ENCODE measurements at regions not wholly inside any gene's neighbourhood (a gene's known extent, or its start where the extent isn't known, plus 50 kb on each side); places are given as distances from the start of the nearest gene placed in this dataset.

GRCh38 chr18:68569936-68570335, 145.0 kb downstream of the TMX3 start:
- 95 to 99% methylated on average over 3 of the region's 3 CpGs for WGBS, 2 donors

GRCh38 chr18:68568364-68569155, 146.3 kb downstream of the TMX3 start:
- no peaks in the 10 kb centered on the region for H3K4me1 ChIP-seq (ENCODE audit: control insufficient read depth in 1 of 2, insufficient read depth in 2 of 2, low read length in 2 of 2)
- H3K27ac ChIP-seq (ENCODE audit: low read depth in 1 of 2, low read length in 2 of 2): no peak overlapping the region
- DNase-seq (no peak), ATAC-seq (ENCODE audit: low FRiP score) (no peak)
- WGBS, 2 donors: 12 to 21% methylated on average over 4 of the region's 4 CpGs
- no peak overlapping the region for H3K4me3 ChIP-seq (ENCODE audit: low read length in 2 of 2)
- no peaks in the 10 kb centered on the region for H3K36me3 ChIP-seq (ENCODE audit: control insufficient read depth in 1 of 2, insufficient read depth in 2 of 2, low read length in 1 of 2)
- H3K27me3 ChIP-seq (ENCODE audit: control insufficient read depth in 1 of 2, insufficient read depth in 2 of 2, low read length in 1 of 2): no peaks in the 10 kb centered on the region
- intact Hi-C loops (cut with DNase I): no loop called here
- no peaks in the 10 kb centered on the region for H3K9me3 ChIP-seq (ENCODE audit: control insufficient read depth, low read length)

More at GRCh38 chr18:68569936-68570335, 145.0 kb downstream of the TMX3 start:
- ATAC-seq (ENCODE audit: low FRiP score) (no peak), DNase-seq (no peak)
- no peak overlapping the region for H3K27ac ChIP-seq (ENCODE audit: low read depth in 1 of 2, low read length in 2 of 2)
- H3K4me3 ChIP-seq (ENCODE audit: low read length in 2 of 2): no peak overlapping the region
- no peaks in the 10 kb centered on the region for H3K36me3 ChIP-seq (ENCODE audit: control insufficient read depth in 1 of 2, insufficient read depth in 2 of 2, low read length in 1 of 2)
- no peaks in the 10 kb centered on the region for H3K4me1 ChIP-seq (ENCODE audit: control insufficient read depth in 1 of 2, insufficient read depth in 2 of 2, low read length in 2 of 2)
- no peaks in the 10 kb centered on the region for H3K9me3 ChIP-seq (ENCODE audit: control insufficient read depth, low read length)
- intact Hi-C loops (cut with DNase I): no loop called here
- no peaks in the 10 kb centered on the region for H3K27me3 ChIP-seq (ENCODE audit: control insufficient read depth in 1 of 2, insufficient read depth in 2 of 2, low read length in 1 of 2)

GRCh38 chr18:68566991-68567390, 147.9 kb downstream of the TMX3 start:
- ATAC-seq (ENCODE audit: low FRiP score) (no peak), DNase-seq (no peak)
- no peak overlapping the region for H3K27ac ChIP-seq (ENCODE audit: low read depth in 1 of 2, low read length in 2 of 2)
- 94 to 97% methylated on average over 2 of the region's 2 CpGs for WGBS, 2 donors
- H3K9me3 ChIP-seq (ENCODE audit: control insufficient read depth, low read length): no peaks in the 10 kb centered on the region
- H3K4me1 ChIP-seq (ENCODE audit: control insufficient read depth in 1 of 2, insufficient read depth in 2 of 2, low read length in 2 of 2): no peaks in the 10 kb centered on the region
- no peak overlapping the region for H3K4me3 ChIP-seq (ENCODE audit: low read length in 2 of 2)
- intact Hi-C loops (cut with DNase I): no loop called here
- H3K36me3 ChIP-seq (ENCODE audit: control insufficient read depth in 1 of 2, insufficient read depth in 2 of 2, low read length in 1 of 2): no peaks in the 10 kb centered on the region
- H3K27me3 ChIP-seq (ENCODE audit: control insufficient read depth in 1 of 2, insufficient read depth in 2 of 2, low read length in 1 of 2): no peaks in the 10 kb centered on the region

GRCh38 chr18:68564961-68565360, 149.9 kb downstream of the TMX3 start:
- intact Hi-C loops (cut with DNase I): no loop called here
- H3K4me3 ChIP-seq (ENCODE audit: low read length in 2 of 2): no peak overlapping the region
- whole genome bisulfite sequencing, 2 donors: 55 to 63% methylated on average over 3 of the region's 3 CpGs
- H3K9me3 ChIP-seq (ENCODE audit: control insufficient read depth, low read length): no peaks in the 10 kb centered on the region
- no peaks in the 10 kb centered on the region for H3K27me3 ChIP-seq (ENCODE audit: control insufficient read depth in 1 of 2, insufficient read depth in 2 of 2, low read length in 1 of 2)
- no peak overlapping the region for H3K27ac ChIP-seq (ENCODE audit: low read depth in 1 of 2, low read length in 2 of 2)
- DNase-seq (no peak), ATAC-seq (ENCODE audit: low FRiP score) (no peak)
- no peaks in the 10 kb centered on the region for H3K36me3 ChIP-seq (ENCODE audit: control insufficient read depth in 1 of 2, insufficient read depth in 2 of 2, low read length in 1 of 2)
- no peaks in the 10 kb centered on the region for H3K4me1 ChIP-seq (ENCODE audit: control insufficient read depth in 1 of 2, insufficient read depth in 2 of 2, low read length in 2 of 2)

GRCh38 chr18:68564351-68564750, 150.6 kb downstream of the TMX3 start:
- no peak overlapping the region for H3K27ac ChIP-seq (ENCODE audit: low read depth in 1 of 2, low read length in 2 of 2)
- DNase-seq (no peak), ATAC-seq (ENCODE audit: low FRiP score) (no peak)
- no peaks in the 10 kb centered on the region for H3K4me1 ChIP-seq (ENCODE audit: control insufficient read depth in 1 of 2, insufficient read depth in 2 of 2, low read length in 2 of 2)
- H3K27me3 ChIP-seq (ENCODE audit: control insufficient read depth in 1 of 2, insufficient read depth in 2 of 2, low read length in 1 of 2): no peaks in the 10 kb centered on the region
- H3K36me3 ChIP-seq (ENCODE audit: control insufficient read depth in 1 of 2, insufficient read depth in 2 of 2, low read length in 1 of 2): no peaks in the 10 kb centered on the region
- no peak overlapping the region for H3K4me3 ChIP-seq (ENCODE audit: low read length in 2 of 2)
- intact Hi-C loops (cut with DNase I): no loop called here
- no peaks in the 10 kb centered on the region for H3K9me3 ChIP-seq (ENCODE audit: control insufficient read depth, low read length)

GRCh38 chr18:68560128-68560527, 154.8 kb downstream of the TMX3 start:
- WGBS, 2 donors: 88 to 89% methylated on average over 2 of the region's 2 CpGs
- DNase-seq: no peak
- intact Hi-C loops (cut with DNase I): no loop called here
- H3K27ac ChIP-seq (ENCODE audit: low read depth in 1 of 2, low read length in 2 of 2): no peak overlapping the region
- H3K4me3 ChIP-seq (ENCODE audit: low read length in 2 of 2): no peak overlapping the region
- H3K4me1 ChIP-seq (ENCODE audit: control insufficient read depth in 1 of 2, insufficient read depth in 2 of 2, low read length in 2 of 2): no peaks in the 10 kb centered on the region
- no peaks in the 10 kb centered on the region for H3K27me3 ChIP-seq (ENCODE audit: control insufficient read depth in 1 of 2, insufficient read depth in 2 of 2, low read length in 1 of 2)
- no peaks in the 10 kb centered on the region for H3K9me3 ChIP-seq (ENCODE audit: control insufficient read depth, low read length)
- no peaks in the 10 kb centered on the region for H3K36me3 ChIP-seq (ENCODE audit: control insufficient read depth in 1 of 2, insufficient read depth in 2 of 2, low read length in 1 of 2)
- no peak for ATAC-seq (ENCODE audit: low FRiP score)

GRCh38 chr18:68557183-68557582, 157.7 kb downstream of the TMX3 start:
- ATAC-seq (ENCODE audit: low FRiP score) (no peak), DNase-seq (no peak)
- WGBS, 2 donors: 36 to 37% methylated on average over 5 of the region's 5 CpGs
- H3K36me3 ChIP-seq (ENCODE audit: control insufficient read depth in 1 of 2, insufficient read depth in 2 of 2, low read length in 1 of 2): no peaks in the 10 kb centered on the region
- no peaks in the 10 kb centered on the region for H3K4me1 ChIP-seq (ENCODE audit: control insufficient read depth in 1 of 2, insufficient read depth in 2 of 2, low read length in 2 of 2)
- H3K9me3 ChIP-seq (ENCODE audit: control insufficient read depth, low read length): no peaks in the 10 kb centered on the region
- H3K27ac ChIP-seq (ENCODE audit: low read depth in 1 of 2, low read length in 2 of 2): no peak overlapping the region
- intact Hi-C loops (cut with DNase I): no loop called here
- H3K4me3 ChIP-seq (ENCODE audit: low read length in 2 of 2): no peak overlapping the region
- no peaks in the 10 kb centered on the region for H3K27me3 ChIP-seq (ENCODE audit: control insufficient read depth in 1 of 2, insufficient read depth in 2 of 2, low read length in 1 of 2)

- intact Hi-C loops (cut with DNase I): no loop called here
Observed at GRCh38 chr18:68555879-68556301, 159.0 kb downstream of the TMX3 start.

More at GRCh38 chr18:68555879-68556301, 159.0 kb downstream of the TMX3 start:
- Histone ChIP-seq H3K4me3 (ENCODE audit: low read length in 2 of 2) (no peak overlapping the region), H3K9me3 (ENCODE audit: control insufficient read depth, low read length) (no peaks in the 10 kb centered on the region), H3K4me1 (ENCODE audit: control insufficient read depth in 1 of 2, insufficient read depth in 2 of 2, low read length in 2 of 2) (no peaks in the 10 kb centered on the region), H3K27ac (ENCODE audit: low read depth in 1 of 2, low read length in 2 of 2) (no peak overlapping the region), H3K36me3 (ENCODE audit: control insufficient read depth in 1 of 2, insufficient read depth in 2 of 2, low read length in 1 of 2) (no peaks in the 10 kb centered on the region), H3K27me3 (ENCODE audit: control insufficient read depth in 1 of 2, insufficient read depth in 2 of 2, low read length in 1 of 2) (no peaks in the 10 kb centered on the region)
- DNase-seq (no peak), ATAC-seq (ENCODE audit: low FRiP score) (no peak)

Data from aorta (tissue), 5 donors.